Fibroblast of lung (primary cell): ENCODE measurements at regions not wholly inside any gene's neighbourhood (a gene's known extent, or its start where the extent isn't known, plus 50 kb on each side); places are given as distances from the start of the nearest gene placed in this dataset.

Source experiments
- DNase-seq, 2 donors: peaks; one replicate each; pipeline versions ENCODE4 v3.0.0 to v3.0.0-alpha.2; 2010; ENCODE audit warnings: low read depth in 2 of 2
- H2AFZ ChIP-seq: 2 replicates; pipeline ENCODE4 v1.5.1; 2012; ENCODE audit warnings: low read length, control low read depth, inconsistent platforms
- H3K27ac ChIP-seq: 2 replicates; pipeline ENCODE4 v1.5.1; 2011; ENCODE audit warnings: low read length, control low read depth; ENCODE audit not compliant: insufficient read depth
- H3K27me3 ChIP-seq: 2 replicates; pipeline ENCODE4 v1.5.1; 2011; ENCODE audit warnings: mild to moderate bottlenecking, low read length; ENCODE audit not compliant: control insufficient read depth, insufficient read depth
- H3K36me3 ChIP-seq: 2 replicates; pipeline ENCODE4 v1.5.1; 2011; ENCODE audit warnings: low read length; ENCODE audit not compliant: control insufficient read depth, insufficient read depth
- H3K4me1 ChIP-seq: 2 replicates; pipeline ENCODE4 v1.5.1; 2011; ENCODE audit warnings: low read length; ENCODE audit not compliant: control insufficient read depth, insufficient read depth; ENCODE audit errors: extremely low read depth
- H3K4me2 ChIP-seq: 2 replicates; pipeline ENCODE4 v1.5.1; 2011; ENCODE audit warnings: low read length, control low read depth; ENCODE audit not compliant: insufficient read depth; ENCODE audit errors: extremely low read depth
- H3K4me3 ChIP-seq, 4 experiments: fragments of 200-600 bp in 1 of 4; sonication (generic) in 1 of 4; replicated peaks in 1 of 4; 2 replicates each; pipeline ENCODE4 v1.5.1; 2011 to 2016; ENCODE audit warnings: low read length in 4 of 4, low read depth in 3 of 4, mild to moderate bottlenecking in 3 of 4, control low read depth in 2 of 4, inconsistent platforms in 1 of 4, mixed read lengths in 1 of 4; ENCODE audit not compliant: insufficient read depth in 1 of 4; ENCODE audit errors: control extremely low read depth in 1 of 4
- H3K79me2 ChIP-seq: 2 replicates; pipeline ENCODE4 v1.5.1; 2012; ENCODE audit warnings: mild to moderate bottlenecking, low read length, inconsistent platforms; ENCODE audit not compliant: control insufficient read depth, insufficient read depth
- H3K9ac ChIP-seq: 2 replicates; pipeline ENCODE4 v1.5.1; 2011; ENCODE audit warnings: mild to moderate bottlenecking, low read length, control low read depth; ENCODE audit not compliant: insufficient read depth
- H3K9me3 ChIP-seq: 2 replicates; pipeline ENCODE4 v1.5.1; 2012; ENCODE audit warnings: low read depth, low read length; ENCODE audit not compliant: control insufficient read depth, insufficient read depth
- H4K20me1 ChIP-seq: 2 replicates; pipeline ENCODE4 v1.5.1; 2011; ENCODE audit warnings: low read length; ENCODE audit not compliant: control insufficient read depth, insufficient read depth; ENCODE audit errors: extremely low read depth
- EZH2 ChIP-seq: IDR thresholded peaks from 2 replicates; pipeline ENCODE4 v1.5.1; 2012; ENCODE audit warnings: low read length, control low read depth, mild to moderate bottlenecking; ENCODE audit errors: missing control alignments
- TF ChIP-seq, protein P1 (sequence below), 2 donors: IDR thresholded peaks in 1 of 2; conservative IDR thresholded peaks in 1 of 2; 1 replicate in 1 of 2; 2 replicates in 1 of 2; pipeline ENCODE4 v1.5.1; 2011 to 2012; ENCODE audit warnings: low read length in 2 of 2, control low read depth in 1 of 2, inconsistent platforms in 1 of 2, low read depth in 1 of 2, mild to moderate bottlenecking in 1 of 2

DNA sequence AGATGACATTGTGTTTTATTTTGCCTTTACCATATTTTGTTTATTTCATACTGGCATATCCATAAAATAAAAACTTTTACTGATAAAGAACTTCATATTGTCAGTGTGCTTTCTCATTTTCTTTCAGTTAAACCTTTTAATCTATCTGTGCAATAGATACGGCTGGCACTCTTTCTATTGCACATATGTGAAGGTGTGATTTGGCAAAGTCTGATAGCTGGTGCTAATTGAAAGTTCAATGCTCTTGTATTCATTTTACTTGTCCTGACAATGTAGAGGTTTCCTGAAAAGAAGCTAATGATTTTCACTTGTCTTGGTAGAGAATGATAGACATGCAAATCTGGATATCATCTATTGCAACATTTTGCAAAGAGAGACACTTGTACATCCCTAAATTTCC is 467.0 kb downstream of the NSUN3 start:
- H3K36me3 ChIP-seq = no peaks in the 10 kb centered on the region
- H3K4me3 ChIP-seq = no peak overlapping the region
- no peaks in the 10 kb centered on the region for H3K79me2 ChIP-seq
- no peak overlapping the region for H2AFZ ChIP-seq
- no peak overlapping the region for H3K4me2 ChIP-seq
- H3K4me1 ChIP-seq = no peaks in the 10 kb centered on the region
- H3K9ac ChIP-seq = no peak overlapping the region
- no peaks in the 10 kb centered on the region for H3K9me3 ChIP-seq
- H3K27me3 ChIP-seq = no peaks in the 10 kb centered on the region
- no peaks in the 10 kb centered on the region for H4K20me1 ChIP-seq
- TF ChIP-seq, protein P1, sequence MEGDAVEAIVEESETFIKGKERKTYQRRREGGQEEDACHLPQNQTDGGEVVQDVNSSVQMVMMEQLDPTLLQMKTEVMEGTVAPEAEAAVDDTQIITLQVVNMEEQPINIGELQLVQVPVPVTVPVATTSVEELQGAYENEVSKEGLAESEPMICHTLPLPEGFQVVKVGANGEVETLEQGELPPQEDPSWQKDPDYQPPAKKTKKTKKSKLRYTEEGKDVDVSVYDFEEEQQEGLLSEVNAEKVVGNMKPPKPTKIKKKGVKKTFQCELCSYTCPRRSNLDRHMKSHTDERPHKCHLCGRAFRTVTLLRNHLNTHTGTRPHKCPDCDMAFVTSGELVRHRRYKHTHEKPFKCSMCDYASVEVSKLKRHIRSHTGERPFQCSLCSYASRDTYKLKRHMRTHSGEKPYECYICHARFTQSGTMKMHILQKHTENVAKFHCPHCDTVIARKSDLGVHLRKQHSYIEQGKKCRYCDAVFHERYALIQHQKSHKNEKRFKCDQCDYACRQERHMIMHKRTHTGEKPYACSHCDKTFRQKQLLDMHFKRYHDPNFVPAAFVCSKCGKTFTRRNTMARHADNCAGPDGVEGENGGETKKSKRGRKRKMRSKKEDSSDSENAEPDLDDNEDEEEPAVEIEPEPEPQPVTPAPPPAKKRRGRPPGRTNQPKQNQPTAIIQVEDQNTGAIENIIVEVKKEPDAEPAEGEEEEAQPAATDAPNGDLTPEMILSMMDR (conservative IDR thresholded peaks at IDR 0.05 in 1 of 2, IDR thresholded peaks at IDR 0.05 in 1 of 2; ENCODE audit: low read depth in 1 of 2, low read length in 2 of 2) = no peak
- TF ChIP-seq EZH2 = no peak
- DNase-seq = no peak
- no peak overlapping the region for H3K27ac ChIP-seq

DNA sequence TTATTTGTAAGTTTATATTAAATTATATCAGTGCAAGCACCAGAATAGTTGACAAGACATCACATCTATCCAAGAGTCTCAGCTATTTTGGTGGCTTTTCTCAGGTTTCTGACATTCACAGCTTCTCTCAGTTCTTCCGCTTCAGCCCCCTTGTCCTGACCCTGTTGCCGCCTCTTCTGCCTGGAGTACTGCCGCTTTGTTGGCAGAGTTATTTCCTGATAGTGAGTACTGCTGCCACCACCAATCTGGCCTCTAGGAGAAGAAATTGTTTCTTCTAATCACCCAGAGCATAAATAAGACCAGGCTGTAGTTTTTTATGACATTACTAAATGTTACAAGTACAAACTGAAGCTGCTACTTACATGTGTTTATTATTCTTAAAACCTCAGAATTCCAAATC is 470.1 kb downstream of the NSUN3 start:
- Histone ChIP-seq H4K20me1 (no peaks in the 10 kb centered on the region), H2AFZ (no peak overlapping the region), H3K4me3 (no peak overlapping the region), H3K9me3 (no peaks in the 10 kb centered on the region), H3K9ac (no peak overlapping the region), H3K4me1 (no peaks in the 10 kb centered on the region), H3K27me3 (no peaks in the 10 kb centered on the region), H3K27ac (no peak overlapping the region), H3K79me2 (no peaks in the 10 kb centered on the region), H3K36me3 (no peaks in the 10 kb centered on the region), H3K4me2 (no peak overlapping the region)
- DNase-seq = peak in 1 of 2 donors; percentile 19
- TF ChIP-seq, protein P1 (conservative IDR thresholded peaks at IDR 0.05 in 1 of 2, IDR thresholded peaks at IDR 0.05 in 1 of 2; ENCODE audit: low read depth in 1 of 2, low read length in 2 of 2) = no peak
- TF ChIP-seq EZH2 = no peak

DNA sequence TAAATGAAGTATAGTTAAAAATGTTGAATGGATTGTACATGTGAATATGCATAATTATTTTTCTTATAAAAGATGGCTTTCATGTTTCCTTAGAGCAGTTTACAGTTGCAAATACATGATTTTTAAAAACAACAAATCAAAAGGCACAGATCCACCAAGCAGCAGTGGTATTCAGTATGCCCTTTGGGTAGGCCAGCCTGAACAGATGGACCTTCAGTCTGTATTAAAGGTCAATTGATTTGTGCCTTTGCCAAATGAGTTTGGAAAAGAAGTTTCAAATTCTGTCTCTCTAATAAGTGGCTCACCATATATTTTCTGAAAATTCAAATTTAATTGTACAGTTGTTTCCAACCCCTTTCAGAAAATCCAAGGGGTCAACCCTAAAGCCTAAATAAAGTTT is 477.1 kb downstream of the NSUN3 start:
- Histone ChIP-seq H3K27ac (no peak overlapping the region), H3K9me3 (no peaks in the 10 kb centered on the region), H4K20me1 (no peaks in the 10 kb centered on the region), H3K79me2 (no peaks in the 10 kb centered on the region), H2AFZ (no peak overlapping the region), H3K36me3 (no peaks in the 10 kb centered on the region), H3K4me1 (no peaks in the 10 kb centered on the region), H3K9ac (no peak overlapping the region), H3K27me3 (no peaks in the 10 kb centered on the region), H3K4me3 (no peak overlapping the region), H3K4me2 (no peak overlapping the region)
- TF ChIP-seq, protein P1 (conservative IDR thresholded peaks at IDR 0.05 in 1 of 2, IDR thresholded peaks at IDR 0.05 in 1 of 2; ENCODE audit: low read depth in 1 of 2, low read length in 2 of 2) = no peak
- DNase-seq = no peak
